Activated T-cell treated with anti-CD3 and anti-CD28 coated beads, Interleukin-2, amount 50 U/mL, for 24 hours (primary cell): ENCODE measurements at regions not wholly inside any gene's neighbourhood (a gene's known extent, or its start where the extent isn't known, plus 50 kb on each side); places are given as distances from the start of the nearest gene placed in this dataset.

Source experiments
- DNase-seq: peaks from one replicate; pipeline ENCODE4 v3.0.0-alpha.2; 2020
- H3K27ac Mint-ChIP-seq: 2 replicates; pipeline ENCODE4 v1.8.0; 2020; ENCODE audit warnings: mild to moderate bottlenecking, mixed read lengths
- H3K27me3 Mint-ChIP-seq: 2 replicates; pipeline ENCODE4 v1.8.0; 2020; ENCODE audit warnings: mixed read lengths
- H3K36me3 Mint-ChIP-seq: 2 replicates; pipeline ENCODE4 v1.8.0; 2020; ENCODE audit warnings: low read depth, mixed read lengths
- H3K4me1 Mint-ChIP-seq: 2 replicates; pipeline ENCODE4 v1.8.0; 2020; ENCODE audit warnings: low read depth, mixed read lengths
- H3K4me3 Mint-ChIP-seq: 2 replicates; pipeline ENCODE4 v1.8.0; 2020; ENCODE audit warnings: mild to moderate bottlenecking, moderate library complexity, mixed read lengths
- H3K9me3 Mint-ChIP-seq: 2 replicates; pipeline ENCODE4 v1.8.0; 2020; ENCODE audit warnings: mixed read lengths

GRCh38 chr13:97849305-97849704 lies 104.2 kb upstream of the IPO5 start:
- H3K4me3 Mint-ChIP-seq = no peak overlapping the region
- H3K9me3 Mint-ChIP-seq = no peaks in the 10 kb centered on the region
- no peak for DNase-seq
- H3K4me1 Mint-ChIP-seq = no peaks in the 10 kb centered on the region
- no peak overlapping the region for H3K27ac Mint-ChIP-seq
- no peaks in the 10 kb centered on the region for H3K36me3 Mint-ChIP-seq
- peaks cover 30% of the 10 kb centered on the region for H3K27me3 Mint-ChIP-seq

- H3K27me3 Mint-ChIP-seq = peaks cover 26% of the 10 kb centered on the region
- H3K27ac Mint-ChIP-seq = no peak overlapping the region
- H3K4me3 Mint-ChIP-seq = no peak overlapping the region
- no peaks in the 10 kb centered on the region for H3K4me1 Mint-ChIP-seq
- H3K36me3 Mint-ChIP-seq = no peaks in the 10 kb centered on the region
- no peak for DNase-seq
- no peaks in the 10 kb centered on the region for H3K9me3 Mint-ChIP-seq
Measured at GRCh38 chr13:97851269-97851668, 102.2 kb upstream of the IPO5 start.

- DNase-seq = no peak
- no peak overlapping the region for H3K27ac Mint-ChIP-seq
Measured at GRCh38 chr13:97852181-97852874, 101.1 kb upstream of the IPO5 start.

GRCh38 chr13:97853550-97853949 lies 99.9 kb upstream of the IPO5 start:
- H3K36me3 Mint-ChIP-seq = no peaks in the 10 kb centered on the region
- H3K4me1 Mint-ChIP-seq = no peaks in the 10 kb centered on the region
- peaks cover 24% of the 10 kb centered on the region for H3K27me3 Mint-ChIP-seq
- no peak for DNase-seq
- no peak overlapping the region for H3K27ac Mint-ChIP-seq
- H3K4me3 Mint-ChIP-seq = no peak overlapping the region
- H3K9me3 Mint-ChIP-seq = no peaks in the 10 kb centered on the region

More at GRCh38 chr13:97852181-97852874, 101.1 kb upstream of the IPO5 start:
- Mint-ChIP-seq H3K9me3 (no peaks in the 10 kb centered on the region), H3K36me3 (no peaks in the 10 kb centered on the region), H3K27me3 (peaks cover 23% of the 10 kb centered on the region), H3K4me3 (no peak overlapping the region), H3K4me1 (no peaks in the 10 kb centered on the region)

- Mint-ChIP-seq H3K27me3 (peaks cover 10% of the 10 kb centered on the region), H3K4me1 (no peaks in the 10 kb centered on the region), H3K36me3 (no peaks in the 10 kb centered on the region), H3K27ac (no peak overlapping the region), H3K4me3 (no peak overlapping the region), H3K9me3 (no peaks in the 10 kb centered on the region)
- no peak for DNase-seq
Measured at GRCh38 chr13:97855570-97856303, 97.7 kb upstream of the IPO5 start.

GRCh38 chr13:97856304-97856675 lies 97.2 kb upstream of the IPO5 start:
- DNase-seq = no peak
- no peaks in the 10 kb centered on the region for H3K4me1 Mint-ChIP-seq
- H3K4me3 Mint-ChIP-seq = no peak overlapping the region
- H3K27ac Mint-ChIP-seq = no peak overlapping the region
- H3K36me3 Mint-ChIP-seq = no peaks in the 10 kb centered on the region
- H3K27me3 Mint-ChIP-seq = peaks cover 10% of the 10 kb centered on the region
- H3K9me3 Mint-ChIP-seq = no peaks in the 10 kb centered on the region

- peaks cover 10% of the 10 kb centered on the region for H3K27me3 Mint-ChIP-seq
- H3K36me3 Mint-ChIP-seq = no peaks in the 10 kb centered on the region
- no peak for DNase-seq
- no peak overlapping the region for H3K27ac Mint-ChIP-seq
- H3K9me3 Mint-ChIP-seq = peaks cover 2% of the 10 kb centered on the region
- H3K4me1 Mint-ChIP-seq = no peaks in the 10 kb centered on the region
- no peak overlapping the region for H3K4me3 Mint-ChIP-seq
Measured at GRCh38 chr13:97858161-97858560, 95.3 kb upstream of the IPO5 start.

GRCh38 chr13:97866346-97866745 lies 87.1 kb upstream of the IPO5 start:
- Mint-ChIP-seq H3K27ac (no peak overlapping the region), H3K27me3 (peaks cover 10% of the 10 kb centered on the region), H3K4me1 (no peaks in the 10 kb centered on the region), H3K36me3 (no peaks in the 10 kb centered on the region), H3K9me3 (peaks cover 2% of the 10 kb centered on the region), H3K4me3 (no peak overlapping the region)
- DNase-seq = no peak

- Mint-ChIP-seq H3K36me3 (no peaks in the 10 kb centered on the region), H3K27me3 (peaks cover 10% of the 10 kb centered on the region), H3K4me3 (no peak overlapping the region), H3K4me1 (no peaks in the 10 kb centered on the region), H3K9me3 (peaks cover 2% of the 10 kb centered on the region), H3K27ac (no peak overlapping the region)
- no peak for DNase-seq
Measured at GRCh38 chr13:97866751-97867150, 86.7 kb upstream of the IPO5 start.

GRCh38 chr13:97873398-97873797 lies 80.1 kb upstream of the IPO5 start:
- H3K36me3 Mint-ChIP-seq = no peaks in the 10 kb centered on the region
- no peak overlapping the region for H3K27ac Mint-ChIP-seq
- H3K4me3 Mint-ChIP-seq = no peak overlapping the region
- H3K9me3 Mint-ChIP-seq = no peaks in the 10 kb centered on the region
- H3K4me1 Mint-ChIP-seq = no peaks in the 10 kb centered on the region
- no peak for DNase-seq
- peaks cover 14% of the 10 kb centered on the region for H3K27me3 Mint-ChIP-seq

GRCh38 chr13:97875218-97875617 lies 78.3 kb upstream of the IPO5 start:
- Mint-ChIP-seq H3K27me3 (peaks cover 14% of the 10 kb centered on the region), H3K9me3 (no peaks in the 10 kb centered on the region), H3K4me3 (no peak overlapping the region), H3K27ac (no peak overlapping the region), H3K4me1 (no peaks in the 10 kb centered on the region), H3K36me3 (no peaks in the 10 kb centered on the region)
- DNase-seq = no peak

GRCh38 chr13:97875911-97876310 lies 77.6 kb upstream of the IPO5 start:
- Mint-ChIP-seq H3K27me3 (peaks cover 17% of the 10 kb centered on the region), H3K4me1 (no peaks in the 10 kb centered on the region), H3K4me3 (no peak overlapping the region), H3K9me3 (no peaks in the 10 kb centered on the region), H3K36me3 (no peaks in the 10 kb centered on the region), H3K27ac (no peak overlapping the region)
- no peak for DNase-seq

- Mint-ChIP-seq H3K4me3 (no peak overlapping the region), H3K4me1 (no peaks in the 10 kb centered on the region), H3K27ac (no peak overlapping the region), H3K36me3 (no peaks in the 10 kb centered on the region), H3K9me3 (no peaks in the 10 kb centered on the region), H3K27me3 (peaks cover 31% of the 10 kb centered on the region)
- no peak for DNase-seq
Measured at GRCh38 chr13:97878431-97879375, 74.8 kb upstream of the IPO5 start.

GRCh38 chr13:97879646-97880310 lies 73.7 kb upstream of the IPO5 start:
- Mint-ChIP-seq H3K4me3 (no peak overlapping the region), H3K36me3 (no peaks in the 10 kb centered on the region), H3K27ac (no peak overlapping the region), H3K27me3 (peaks cover 30% of the 10 kb centered on the region), H3K9me3 (no peaks in the 10 kb centered on the region), H3K4me1 (no peaks in the 10 kb centered on the region)
- no peak for DNase-seq
